Stimulated activated CD4-positive, alpha-beta T cell treated with anti-CD3 and anti-CD28 coated beads, Interleukin-12 subunit alpha, Interleukin-12 subunit beta, amount 100 ng/mL, for 48 hours (primary cell): ENCODE measurements at regions not wholly inside any gene's neighbourhood (a gene's known extent, or its start where the extent isn't known, plus 50 kb on each side); places are given as distances from the start of the nearest gene placed in this dataset.

ENCODE experiments used
- DNase-seq, 3 donors: peaks; one replicate each; pipeline ENCODE4 v3.0.0-alpha.2; 2020; ENCODE audit warnings: low read depth in 2 of 3, low spot score in 1 of 3

DNA sequence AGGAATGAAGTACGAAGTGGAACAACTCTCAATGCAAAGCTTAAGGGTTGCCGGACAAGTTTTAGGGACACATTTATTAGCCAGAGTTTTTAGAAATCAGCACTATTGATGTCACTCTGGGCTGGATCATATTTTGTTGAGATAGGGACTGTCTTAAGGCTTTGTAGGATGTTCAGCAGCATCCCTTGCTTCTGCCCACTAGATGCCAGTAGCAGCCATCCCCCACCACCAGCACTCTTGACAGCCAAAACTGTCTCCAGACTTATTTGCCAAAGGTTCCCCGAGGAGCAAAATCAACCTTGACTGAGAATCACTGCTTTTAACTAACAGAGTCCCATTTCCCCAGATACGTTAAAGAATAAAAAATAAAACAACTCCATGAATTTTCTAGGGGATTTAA lies 1497.3 kb downstream of the STIM2 start:
- DNase-seq = no peak

GRCh38 chr4:28358606-28359005 lies 1498.0 kb downstream of the STIM2 start:
- DNase-seq = no peak

DNA sequence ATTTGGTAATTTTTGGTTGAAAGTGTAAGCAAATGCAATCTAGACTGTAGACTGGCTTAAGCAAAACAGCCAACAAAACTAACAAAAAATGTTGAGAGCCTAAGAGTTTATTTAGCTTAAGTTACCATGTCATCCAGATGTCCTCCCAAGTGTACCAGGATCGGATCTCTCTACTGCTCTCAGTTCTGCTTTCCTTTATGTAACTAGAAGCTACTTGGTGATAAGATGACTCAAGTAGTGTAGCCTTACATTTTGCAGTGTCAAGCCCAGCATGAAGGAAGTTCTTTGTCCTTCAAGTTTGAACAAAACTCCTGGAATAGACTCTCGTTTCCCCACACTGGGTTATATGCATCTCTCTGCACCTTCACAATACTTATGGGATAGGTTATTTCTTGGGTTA lies 1500.0 kb downstream of the STIM2 start:
- no peak for DNase-seq

GRCh38 chr4:28362169-28362568 lies 1501.5 kb downstream of the STIM2 start:
- no peak for DNase-seq

DNA sequence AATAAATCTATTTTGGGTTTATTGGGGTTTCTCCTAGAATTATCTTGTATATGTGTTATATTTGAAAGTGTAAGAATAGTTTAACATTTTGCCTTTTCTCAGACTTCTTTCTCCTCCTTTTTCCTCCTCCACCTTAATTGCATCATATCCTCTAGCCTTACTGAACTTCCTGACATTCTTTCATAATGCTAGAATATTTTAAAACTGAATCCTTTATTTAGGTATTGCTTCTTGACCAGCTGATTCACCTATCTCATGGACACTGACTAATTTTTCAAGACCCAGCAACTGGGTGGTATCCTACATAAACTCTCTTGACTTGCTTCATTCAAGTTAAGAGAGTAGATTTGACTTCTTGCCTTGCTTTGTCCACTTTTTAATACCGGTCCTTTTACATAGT lies 1508.9 kb downstream of the STIM2 start:
- no peak for DNase-seq

DNA sequence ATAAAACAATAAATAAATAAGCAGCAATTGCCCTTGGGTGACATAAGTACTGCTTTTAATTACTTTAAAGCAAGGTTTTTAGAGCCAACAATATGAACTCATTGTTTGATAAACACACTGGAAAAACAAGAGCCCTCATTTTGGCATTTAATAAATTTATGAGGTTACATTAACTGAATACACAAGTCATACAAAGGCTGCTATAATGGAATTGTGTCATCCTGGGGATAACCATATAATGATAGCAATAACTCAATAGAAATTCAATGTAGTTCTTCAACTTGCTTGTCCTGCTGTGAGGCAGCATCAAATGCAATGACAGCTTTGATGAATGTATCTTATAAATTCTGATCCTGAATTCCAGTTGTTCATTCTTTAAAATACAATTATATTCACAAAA lies 1512.5 kb downstream of the STIM2 start:
- no peak for DNase-seq

GRCh38 chr4:28373601-28374000 lies 1513.0 kb downstream of the STIM2 start:
- no peak for DNase-seq

GRCh38 chr4:28378109-28378830 lies 1517.6 kb downstream of the STIM2 start:
- DNase-seq = no peak

- no peak for DNase-seq
Measured at GRCh38 chr4:28385801-28386200, 1525.2 kb downstream of the STIM2 start.

- no peak for DNase-seq
Measured at GRCh38 chr4:28386776-28387175, 1526.1 kb downstream of the STIM2 start.

GRCh38 chr4:28388471-28388870 lies 1527.8 kb downstream of the STIM2 start:
- DNase-seq = no peak

- DNase-seq = no peak
Measured at GRCh38 chr4:28391877-28392276, 1531.2 kb downstream of the STIM2 start.

DNA sequence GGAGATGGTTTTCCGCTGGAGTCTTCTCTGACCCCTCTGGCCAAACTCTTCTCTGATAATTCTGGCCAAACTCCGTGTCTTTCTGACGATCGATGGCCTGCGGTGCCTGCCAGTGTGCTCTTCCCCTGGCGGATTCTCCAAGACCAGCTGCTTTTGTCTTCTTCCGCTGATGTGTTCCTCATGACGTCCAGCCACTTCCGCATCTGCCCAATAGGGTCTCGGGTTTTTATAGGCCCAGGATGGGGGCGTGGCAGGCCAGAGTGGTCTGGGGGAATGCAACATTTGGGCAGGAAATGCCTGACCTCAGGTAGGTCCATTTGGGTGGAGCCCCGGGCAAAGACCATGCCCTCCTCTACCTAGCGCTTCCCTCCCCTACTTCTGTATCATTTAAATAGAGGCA lies 1542.1 kb downstream of the STIM2 start:
- no peak for DNase-seq

- DNase-seq = no peak
Measured at GRCh38 chr4:28421221-28421620, 1560.6 kb downstream of the STIM2 start.

DNA sequence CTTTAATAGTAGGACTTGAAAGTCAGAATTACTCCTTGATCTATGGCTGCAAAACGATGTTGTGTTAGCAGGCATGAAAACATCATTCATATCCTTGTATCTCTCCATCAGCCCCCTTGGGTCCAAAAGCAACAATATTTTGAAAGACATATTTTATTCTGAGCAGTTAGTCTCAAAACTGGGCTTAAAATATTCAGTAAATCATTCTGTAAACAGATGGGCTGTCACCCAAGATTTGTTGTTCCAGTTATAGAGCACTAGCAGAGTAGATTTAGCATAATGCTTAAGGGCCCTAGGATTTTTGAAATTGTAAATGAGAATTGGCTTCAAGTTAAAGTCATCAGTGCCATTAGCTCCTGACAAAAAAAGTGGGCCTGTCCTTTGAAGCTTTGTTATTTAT lies 1565.6 kb downstream of the STIM2 start:
- no peak for DNase-seq

DNA sequence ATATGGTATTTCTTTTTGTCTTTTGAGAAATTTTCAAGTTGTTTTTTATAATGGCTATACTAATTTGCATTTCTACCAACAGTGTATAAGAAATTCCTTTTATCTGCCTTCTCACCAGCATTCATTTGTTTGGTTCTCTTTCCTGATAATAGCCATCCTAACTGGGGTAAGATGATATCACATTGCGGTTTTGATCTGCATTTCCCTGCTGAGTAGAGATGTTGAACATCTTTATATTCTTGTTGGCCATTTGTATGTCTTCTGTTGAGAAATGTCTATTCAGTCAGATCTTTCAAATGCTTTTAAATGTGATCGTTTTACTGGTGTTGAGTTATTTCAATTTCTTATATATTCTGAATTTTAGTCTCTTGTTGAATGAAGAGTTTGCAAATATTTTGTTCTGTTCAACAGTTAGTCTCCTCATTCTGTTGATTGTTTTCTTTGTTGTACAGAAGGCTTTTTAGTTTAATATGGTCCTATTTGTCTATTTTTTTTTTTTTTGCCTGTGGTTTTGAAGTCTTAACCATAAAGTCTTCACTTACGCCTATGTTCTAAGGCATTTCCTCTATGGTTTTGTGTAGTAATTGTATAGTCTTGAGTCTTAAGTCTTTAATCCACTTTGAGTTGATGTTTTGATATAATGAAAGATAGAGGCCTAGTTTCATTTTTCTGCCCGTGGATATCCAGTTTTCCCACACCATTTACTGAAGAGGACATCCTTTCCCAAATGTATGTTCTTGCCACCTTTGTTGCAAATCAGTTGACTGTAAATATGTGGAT lies 1566.9 kb downstream of the STIM2 start:
- DNase-seq = no peak

DNA sequence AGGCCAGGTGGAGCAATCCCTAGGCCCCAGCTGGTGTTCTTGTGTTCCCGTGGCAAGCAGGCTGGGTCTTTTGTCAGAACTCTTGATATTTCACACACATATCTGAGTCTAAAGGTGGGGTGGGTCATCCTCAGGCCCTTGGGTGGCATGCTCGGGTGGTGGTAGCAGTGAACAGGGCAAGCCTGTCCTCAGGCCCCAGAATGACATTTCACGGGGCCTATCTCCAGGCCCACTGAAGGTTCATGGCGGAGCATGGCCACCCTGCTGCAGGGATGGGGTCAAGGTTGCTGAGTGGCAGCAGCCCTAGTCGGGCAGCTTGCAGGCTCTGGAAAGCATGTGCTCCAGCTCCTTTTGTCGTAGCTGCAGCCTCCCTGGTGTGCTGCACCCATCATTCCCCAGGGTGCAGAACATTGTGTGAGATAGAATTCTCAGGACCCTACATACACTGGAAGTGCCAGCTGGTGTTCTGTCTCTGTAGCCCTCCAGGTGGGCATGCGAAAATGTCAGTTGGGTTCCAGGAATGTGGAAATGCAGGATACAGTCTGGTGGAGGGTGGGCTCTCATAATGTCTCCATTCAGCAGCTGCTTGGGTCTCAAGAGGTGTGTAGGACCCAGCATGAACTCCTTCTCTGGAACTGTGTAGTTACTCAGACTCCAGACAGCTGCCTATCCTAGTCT lies 1571.8 kb downstream of the STIM2 start:
- no peak for DNase-seq

DNA sequence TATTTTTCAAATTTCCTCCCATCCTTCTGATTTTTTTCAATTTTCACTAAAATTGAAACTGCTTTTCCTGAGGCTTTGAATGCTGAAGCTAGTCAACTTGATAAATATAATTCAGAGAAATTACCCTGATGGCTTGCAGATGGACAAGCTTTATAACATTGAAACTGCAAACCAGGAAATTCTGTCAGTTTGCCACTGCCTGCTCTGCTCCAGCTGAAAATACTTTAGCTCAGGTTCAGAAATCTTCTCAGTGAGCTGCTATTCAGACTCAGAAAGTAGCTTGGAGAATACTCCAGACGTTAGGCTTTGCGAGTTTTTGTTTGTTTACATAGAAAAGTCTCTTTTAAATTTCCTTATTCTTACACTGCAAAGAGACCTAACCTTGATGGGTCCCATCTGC lies 1574.7 kb downstream of the STIM2 start:
- no peak for DNase-seq

DNA sequence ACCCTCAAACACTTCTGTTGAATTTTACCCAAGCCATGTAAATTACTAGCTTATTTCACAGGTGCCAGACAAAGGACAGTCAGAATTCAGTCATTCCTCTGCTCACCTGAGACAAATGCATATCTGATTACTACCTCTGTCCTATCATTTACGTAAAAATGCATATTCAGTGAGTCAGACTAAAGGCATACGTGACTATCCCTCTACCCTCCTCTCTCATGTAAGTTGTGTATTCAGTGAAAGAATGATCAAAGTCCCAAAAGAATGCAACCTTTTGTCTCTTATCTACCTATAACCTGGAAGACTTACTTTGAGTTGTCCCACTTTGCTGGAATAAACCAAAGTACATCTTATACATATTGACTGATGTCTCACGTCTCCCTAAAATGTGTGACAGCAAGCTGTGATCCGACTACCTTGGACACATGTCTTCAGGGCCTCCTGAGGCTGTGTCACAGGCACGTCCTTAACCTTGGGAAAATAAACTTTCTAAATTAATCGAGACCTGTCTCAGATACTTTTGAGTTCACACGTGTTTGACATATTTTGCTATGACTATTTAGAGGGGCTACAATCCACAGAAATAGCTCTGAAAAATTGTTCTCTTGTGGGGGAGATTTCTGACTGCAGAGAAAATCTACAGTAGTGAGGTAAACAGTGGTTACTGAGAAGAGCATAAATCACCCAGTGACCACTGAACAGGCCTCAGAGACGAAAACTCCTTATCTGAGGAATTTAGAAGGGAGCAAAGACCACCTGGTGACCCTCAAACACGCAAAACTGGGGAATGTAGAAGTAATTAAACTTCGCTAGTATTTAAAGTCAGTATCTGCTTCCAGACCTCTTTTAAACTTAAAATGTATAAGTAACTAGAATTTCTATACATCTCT lies 1575.8 kb downstream of the STIM2 start:
- no peak for DNase-seq

DNA sequence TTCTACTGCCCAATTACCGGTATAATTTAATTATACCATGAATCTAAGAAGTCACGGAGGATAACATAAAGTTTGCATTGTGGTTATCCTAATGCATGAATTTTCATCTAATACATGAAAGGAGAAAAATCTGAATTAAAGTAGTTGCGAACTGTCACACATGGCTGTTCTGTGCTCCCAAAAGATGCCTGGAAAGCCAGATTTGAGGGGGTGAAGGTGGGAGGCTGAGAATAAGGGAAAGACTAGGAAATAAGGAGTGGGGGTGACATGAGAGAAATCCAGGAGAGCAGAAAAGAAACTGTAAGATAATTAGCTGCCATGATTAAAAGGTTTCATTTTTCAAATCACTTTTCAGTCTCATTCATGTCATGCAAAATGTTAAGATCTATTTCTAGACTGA lies 1582.7 kb downstream of the STIM2 start:
- no peak for DNase-seq

- DNase-seq = no peak
Measured at GRCh38 chr4:28443801-28444412, 1583.3 kb downstream of the STIM2 start.
